K562 (cell line): ENCODE measurements at regions not wholly inside any gene's neighbourhood (a gene's known extent, or its start where the extent isn't known, plus 50 kb on each side); places are given as distances from the start of the nearest gene placed in this dataset.

Source experiments
- ATAC-seq: fragments of 200-7000 bp; cut with Tn5 transposase; 3 replicates; pipeline ENCODE4 v1.9.1; 2020; ENCODE audit warnings: moderate library complexity
- BruUV-seq: library from RNA; stranded (reverse); fragments of 400-500 nt; replicated peaks from 2 replicates; lab custom pipeline; 2021; lab: Mats Ljungman, UMichigan
- CTCF ChIA-PET: fragments of 300-600 bp; formaldehyde crosslinking; extraction: SDS; loops from one replicate; lab custom pipeline; 2021; ENCODE audit warnings: low intra/inter-chr PET ratio; lab: Yijun Ruan, JAX
- POLR2A ChIA-PET: fragments of 300-600, 350-650 bp; sonication (Branson Sonifier 250); formaldehyde crosslinking; extraction: SDS; loops from one replicate; lab custom pipeline; 2021; ENCODE audit warnings: antibody characterized with exemption, inconsistent platforms; lab: Yijun Ruan, JAX
- DNase-seq, 4 experiments: peaks; one replicate each; pipeline versions ENCODE4 v3.0.0 to v3.0.0-alpha.2; 2011 to 2018; ENCODE audit warnings: low spot score in 3 of 4, mixed read lengths in 3 of 4; ENCODE audit errors: extremely low read depth in 1 of 4
- FAIRE-seq: peaks from 2 replicates; lab custom pipeline; 2011; peaks lifted over from hg19 to GRCh38; lab: Jason Lieb, UNC
- H2AFZ ChIP-seq: 2 replicates; pipeline ENCODE4 v1.6.0; 2011; ENCODE audit warnings: low read depth, low read length, control low read depth, inconsistent platforms
- H3K27ac ChIP-seq: fragments of 200-600 bp; 3 replicates; pipeline ENCODE4 v1.8.0; 2011; ENCODE audit warnings: low read depth, mild to moderate bottlenecking, control low read depth, inconsistent platforms, low read length, moderate library complexity, mixed read lengths; ENCODE audit errors: extremely low read depth
- H3K27me3 ChIP-seq, 2 experiments: fragments of 300-600 bp in 1 of 2; 2 replicates in 1 of 2; 3 replicates in 1 of 2; pipeline versions ENCODE4 v1.6.0 to v1.8.0; 2011; ENCODE audit warnings: inconsistent platforms in 2 of 2, low read length in 2 of 2, mild to moderate bottlenecking in 1 of 2, mixed read lengths in 1 of 2, moderate library complexity in 1 of 2; ENCODE audit not compliant: control insufficient read depth in 2 of 2, insufficient read depth in 2 of 2
- H3K36me3 ChIP-seq: fragments of 300-600 bp; 3 replicates; pipeline ENCODE4 v1.8.0; 2011; ENCODE audit warnings: mild to moderate bottlenecking, low read length, inconsistent platforms; ENCODE audit not compliant: control insufficient read depth, insufficient read depth
- H3K4me1 ChIP-seq, 2 experiments: fragments of 200-600 bp in 1 of 2; replicated peaks in 1 of 2; 2 replicates in 1 of 2; 3 replicates in 1 of 2; pipeline versions ENCODE4 v1.5.1 to v1.8.0; 2011; ENCODE audit warnings: inconsistent platforms in 2 of 2, low read length in 2 of 2, mild to moderate bottlenecking in 1 of 2, mixed read lengths in 1 of 2, moderate library complexity in 1 of 2; ENCODE audit not compliant: control insufficient read depth in 2 of 2, insufficient read depth in 2 of 2
- H3K4me2 ChIP-seq: 2 replicates; pipeline ENCODE4 v1.6.1; 2011; ENCODE audit warnings: low read length, control low read depth, inconsistent platforms, mixed read lengths; ENCODE audit not compliant: insufficient read depth
- H3K4me3 ChIP-seq: fragments of 200-600 bp; sonication (generic), shearing (Covaris generic); 2 replicates; pipeline ENCODE4 v1.5.1; 2016; ENCODE audit warnings: control low read depth, inconsistent platforms
- H3K79me2 ChIP-seq: fragments of 200-600 bp; 3 replicates; pipeline ENCODE4 v1.8.0; 2011; ENCODE audit warnings: low read length, inconsistent platforms; ENCODE audit not compliant: control insufficient read depth, insufficient read depth
- H3K9ac ChIP-seq, 2 experiments: 2 replicates each; pipeline versions ENCODE4 v1.6.0 to v1.6.1; 2011; ENCODE audit warnings: low read depth in 2 of 2, low read length in 2 of 2, control low read depth in 1 of 2, inconsistent platforms in 1 of 2, mild to moderate bottlenecking in 1 of 2, mixed read lengths in 1 of 2; ENCODE audit not compliant: insufficient read depth in 1 of 2
- H3K9me1 ChIP-seq: one replicate; pipeline ENCODE4 v1.6.0; 2011; ENCODE audit warnings: inconsistent platforms, mild to moderate bottlenecking, low read length, moderate library complexity; ENCODE audit not compliant: control insufficient read depth, insufficient read depth
- H3K9me3 ChIP-seq: replicated peaks from 2 replicates; pipeline ENCODE4 v1.5.1; 2011; ENCODE audit warnings: low read depth, low read length, inconsistent platforms; ENCODE audit not compliant: control insufficient read depth, insufficient read depth
- H4K20me1 ChIP-seq: replicated peaks from 2 replicates; pipeline ENCODE4 v1.6.1; 2011; ENCODE audit warnings: low read length, inconsistent platforms, mixed read lengths; ENCODE audit not compliant: control insufficient read depth, insufficient read depth
- ETV5 ChIP-seq: sonication (generic); formaldehyde crosslinking; IDR thresholded peaks from 2 replicates; pipeline ENCODE4 v1.4.0; 2020; ENCODE audit warnings: low read depth, mild to moderate bottlenecking, missing genetic modification reagents
- FOXA3 ChIP-seq, 2 experiments: fragments of 450-650 bp in 1 of 2; sonication (generic) in 1 of 2; formaldehyde crosslinking; IDR thresholded peaks in 1 of 2; conservative IDR thresholded peaks in 1 of 2; 2 replicates each; pipeline versions ENCODE4 v1.4.0 to v1.8.0; 2020 to 2022; ENCODE audit warnings: mild to moderate bottlenecking in 2 of 2, missing genetic modification reagents in 1 of 2
- MGA ChIP-seq: fragments of 450-650 bp; IDR thresholded peaks from 2 replicates; pipeline ENCODE4 v1.6.1; 2016; ENCODE audit warnings: mild to moderate bottlenecking, moderate library complexity
- PCBP1 ChIP-seq: fragments of 200-400 bp; formaldehyde crosslinking; IDR thresholded peaks from 2 replicates; pipeline ENCODE4 v1.6.1; 2018; ENCODE audit warnings: mild to moderate bottlenecking, low read depth, low read length; ENCODE audit not compliant: poor library complexity, severe bottlenecking
- POLR2AphosphoS5 ChIP-seq: IDR thresholded peaks from 2 replicates; pipeline ENCODE4 v1.6.1; 2011; ENCODE audit warnings: mild to moderate bottlenecking, low read depth, low read length, moderate library complexity; ENCODE audit not compliant: control insufficient read depth, insufficient read depth
- WGBS: fragments of 100-300 bp; shearing (Covaris generic); methylation state at CpG from one replicate; pipeline ENCODE4 v1.1.6; 2016; ENCODE audit warnings: low coverage, mixed read lengths; ENCODE audit not compliant: insufficient coverage; ENCODE audit errors: missing lambda C conversion rate; 5-methylcytosine and 5-hydroxymethylcytosine counted together
- in situ Hi-C: fragments of 300-500 bp; cut with MboI; formaldehyde crosslinking; loops from 4 replicates; pipeline ENCODE4 v1.15.0; 2018; ENCODE audit warnings: inconsistent platforms, mixed read lengths
- intact Hi-C: fragments of 100-400 bp; cut with micrococcal nuclease; formaldehyde crosslinking; loops from 2 replicates; pipeline ENCODE4 v1.14.2; 2022
- TF ChIP-seq, protein P1 (sequence below): fragments of 450-650 bp; IDR thresholded peaks from 2 replicates; pipeline ENCODE4 v1.6.1; 2016; ENCODE audit warnings: borderline replicate concordance

DNA sequence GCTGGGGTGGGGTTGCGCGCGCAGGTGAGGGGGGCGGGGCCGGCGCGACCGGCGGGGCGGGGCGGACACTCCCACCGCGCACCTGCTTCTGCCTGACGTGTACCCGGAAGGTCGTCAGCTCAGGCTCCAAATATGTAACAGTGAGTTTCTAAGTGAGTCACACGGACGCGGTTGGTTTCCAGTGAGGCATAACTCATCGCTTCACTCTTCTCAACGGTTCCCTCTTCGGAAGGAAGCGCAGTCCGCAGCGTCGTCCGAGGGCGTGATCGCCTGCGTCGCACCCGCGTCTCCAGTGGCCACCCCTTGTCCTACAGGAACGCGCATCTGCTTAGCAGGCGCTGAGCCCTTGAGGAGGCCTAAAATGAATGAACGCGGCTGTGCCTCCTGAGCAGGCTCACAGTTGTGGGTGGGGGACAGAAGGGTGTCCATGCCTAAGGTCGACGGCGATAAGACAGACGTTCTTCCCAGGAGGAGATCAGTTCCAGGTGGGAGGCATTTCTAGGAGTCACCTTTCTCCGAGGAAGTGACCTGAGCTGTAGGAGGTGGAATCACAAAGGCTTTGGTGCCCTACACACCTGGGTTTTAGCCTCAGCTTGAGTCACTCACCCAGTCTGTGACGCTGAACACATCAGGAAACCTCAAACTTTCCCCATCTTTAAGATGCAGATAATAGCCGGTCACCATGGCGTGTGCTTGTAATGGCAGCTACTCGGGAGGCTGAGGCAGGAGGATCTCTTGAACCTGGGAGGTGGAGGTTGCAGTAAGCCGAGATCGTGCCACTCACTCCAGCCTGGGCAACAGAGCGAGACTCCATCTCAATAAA lies 50.9 kb upstream of the EZR start:
- peaks cover 17 to 24% of the 10 kb centered on the region in 2 experiments; a peak in 4 of 5 replicates for H3K4me1 ChIP-seq
- ATAC-seq (peak; percentile 94), FAIRE-seq (peak; percentile 90), DNase-seq (peak in 1 of 4 experiments; percentile 95)
- H3K4me3 ChIP-seq: peak overlapping the region; percentile 41
- ChIA-PET CTCF (no interaction called here), POLR2A (interaction anchor here (0.7 to 2.4 kb wide), 29 partner anchors 9 to 130 kb away, joined by 3 to 22 read pairs (median 4); partner anchors contain the start of genes EZR and RSPH3)
- 13% methylated on average over 37 of the region's 50 CpGs for WGBS
- peak overlapping the region; percentile 92 to 94 for H3K9ac ChIP-seq
- TSS peak; percentile 98 for BruUV-seq
- H4K20me1 ChIP-seq: no peaks in the 10 kb centered on the region
- no peaks in the 10 kb centered on the region for H3K36me3 ChIP-seq
- H3K27ac ChIP-seq: peak overlapping the region; percentile 94
- H2AFZ ChIP-seq: peak overlapping the region; percentile 95
- in situ Hi-C loops (no loop called here), intact Hi-C loops (loop anchor here (1.0 to 5.0 kb wide), 5 partner anchors 17 to 168 kb away; no protein-coding TSS in a partner anchor)
- no peaks in the 10 kb centered on the region for H3K27me3 ChIP-seq
- H3K79me2 ChIP-seq: no peaks in the 10 kb centered on the region
- no peaks in the 10 kb centered on the region; the same call in 1 of the 2 replicates for H3K9me3 ChIP-seq
- peak overlapping the region; percentile 96 for H3K4me2 ChIP-seq
- no peaks in the 10 kb centered on the region for H3K9me1 ChIP-seq
- TF ChIP-seq FOXA3 (CRISPR knock-in tag; conservative IDR thresholded peaks at IDR 0.05 in 1 of 2, IDR thresholded peaks at IDR 0.05 in 1 of 2) (peak in 1 of 2 experiments; percentile 87; a peak in 1 of 4 replicates), POLR2AphosphoS5 (peak; percentile 67), ETV5 (CRISPR knock-in tag) (peak; percentile 82), MGA (peak; percentile 99), PCBP1 (no peak)
- TF ChIP-seq, protein P1, sequence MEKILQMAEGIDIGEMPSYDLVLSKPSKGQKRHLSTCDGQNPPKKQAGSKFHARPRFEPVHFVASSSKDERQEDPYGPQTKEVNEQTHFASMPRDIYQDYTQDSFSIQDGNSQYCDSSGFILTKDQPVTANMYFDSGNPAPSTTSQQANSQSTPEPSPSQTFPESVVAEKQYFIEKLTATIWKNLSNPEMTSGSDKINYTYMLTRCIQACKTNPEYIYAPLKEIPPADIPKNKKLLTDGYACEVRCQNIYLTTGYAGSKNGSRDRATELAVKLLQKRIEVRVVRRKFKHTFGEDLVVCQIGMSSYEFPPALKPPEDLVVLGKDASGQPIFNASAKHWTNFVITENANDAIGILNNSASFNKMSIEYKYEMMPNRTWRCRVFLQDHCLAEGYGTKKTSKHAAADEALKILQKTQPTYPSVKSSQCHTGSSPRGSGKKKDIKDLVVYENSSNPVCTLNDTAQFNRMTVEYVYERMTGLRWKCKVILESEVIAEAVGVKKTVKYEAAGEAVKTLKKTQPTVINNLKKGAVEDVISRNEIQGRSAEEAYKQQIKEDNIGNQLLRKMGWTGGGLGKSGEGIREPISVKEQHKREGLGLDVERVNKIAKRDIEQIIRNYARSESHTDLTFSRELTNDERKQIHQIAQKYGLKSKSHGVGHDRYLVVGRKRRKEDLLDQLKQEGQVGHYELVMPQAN: 0 out of 2 replicates have a peak, but pooled peaks have one; percentile 57
